Activated CD4-positive, alpha-beta T cell treated with anti-CD3 and anti-CD28 coated beads for 36 hours (primary cell): ENCODE measurements at regions not wholly inside any gene's neighbourhood (a gene's known extent, or its start where the extent isn't known, plus 50 kb on each side); places are given as distances from the start of the nearest gene placed in this dataset.

Source experiments
- ATAC-seq: fragments of 200-7000 bp; cut with Tn5 transposase; one replicate; pipeline ENCODE4 v1.10.0; 2021; ENCODE audit warnings: mild to moderate bottlenecking, moderate library complexity
- CTCF ChIA-PET: fragments of 350-600 bp; sonication (Branson Sonifier 250); formaldehyde crosslinking; loops from one replicate; lab custom pipeline; 2021; ENCODE audit warnings: antibody characterized with exemption; lab: Charles Lee
- POLR2A ChIA-PET: fragments of 350-600 bp; sonication (Branson Sonifier 250); formaldehyde crosslinking; loops from one replicate; lab custom pipeline; 2021; ENCODE audit warnings: antibody characterized with exemption, inconsistent platforms; lab: Charles Lee
- DNase-seq: peaks from one replicate; pipeline ENCODE4 v3.0.0-alpha.2; 2020
- H3K27ac Mint-ChIP-seq: one replicate; pipeline ENCODE4 v1.8.0; 2021; ENCODE audit warnings: mixed read lengths
- H3K27me3 Mint-ChIP-seq: one replicate; pipeline ENCODE4 v1.8.0; 2021; ENCODE audit warnings: mixed read lengths
- H3K36me3 Mint-ChIP-seq: one replicate; pipeline ENCODE4 v1.8.0; 2021; ENCODE audit warnings: low read depth, mixed read lengths
- H3K4me1 Mint-ChIP-seq: one replicate; pipeline ENCODE4 v1.8.0; 2021; ENCODE audit warnings: mixed read lengths
- H3K4me3 Mint-ChIP-seq: one replicate; pipeline ENCODE4 v1.8.0; 2021; ENCODE audit warnings: mild to moderate bottlenecking, moderate library complexity, mixed read lengths
- H3K9me3 Mint-ChIP-seq: one replicate; pipeline ENCODE4 v1.8.0; 2021; ENCODE audit warnings: low read depth, mixed read lengths
- intact Hi-C, 2 experiments: fragments of 100-400 bp; cut with DNase I in 1 of 2; cut with micrococcal nuclease in 1 of 2; formaldehyde crosslinking; loops; one replicate each; pipeline versions ENCODE4 v1.14.2 to v1.15.1; 2022 to 2024; cut with DNase I, micrococcal nuclease

GRCh38 chr5:124841829-124842712 lies 95.6 kb upstream of the ZNF608 start:
- Mint-ChIP-seq H3K27me3 (peaks cover 2% of the 10 kb centered on the region), H3K9me3 (peaks cover 2% of the 10 kb centered on the region), H3K4me3 (no peak overlapping the region), H3K27ac (no peak overlapping the region), H3K4me1 (no peaks in the 10 kb centered on the region), H3K36me3 (no peaks in the 10 kb centered on the region)
- intact Hi-C loops, result no loop called here
- no peak for DNase-seq
- ChIA-PET POLR2A (no interaction called here), CTCF (no interaction called here)
- ATAC-seq, result no peak

GRCh38 chr5:124842725-124843595 lies 96.5 kb upstream of the ZNF608 start:
- CTCF ChIA-PET, result no interaction called here

GRCh38 chr5:124843596-124843899 lies 97.1 kb upstream of the ZNF608 start:
- DNase-seq (no peak), ATAC-seq (no peak)
- H3K27ac Mint-ChIP-seq, result no peak overlapping the region
- no peak overlapping the region for H3K4me3 Mint-ChIP-seq
- peaks cover 2% of the 10 kb centered on the region for H3K9me3 Mint-ChIP-seq
- H3K36me3 Mint-ChIP-seq, result no peaks in the 10 kb centered on the region
- H3K4me1 Mint-ChIP-seq, result no peaks in the 10 kb centered on the region
- CTCF ChIA-PET, result no interaction called here
- peaks cover 2% of the 10 kb centered on the region for H3K27me3 Mint-ChIP-seq
- POLR2A ChIA-PET, result interaction anchor here (0.6 kb wide), 1 partner anchor 31 kb away, joined by 5 read pairs; no protein-coding TSS in a partner anchor
- intact Hi-C loops, result no loop called here

More at GRCh38 chr5:124842725-124843595, 96.5 kb upstream of the ZNF608 start:
- POLR2A ChIA-PET, result no interaction called here
- H3K4me1 Mint-ChIP-seq, result no peaks in the 10 kb centered on the region
- H3K9me3 Mint-ChIP-seq, result peaks cover 2% of the 10 kb centered on the region
- ATAC-seq (no peak), DNase-seq (no peak)
- H3K27me3 Mint-ChIP-seq, result peaks cover 2% of the 10 kb centered on the region
- no peak overlapping the region for H3K27ac Mint-ChIP-seq
- no peaks in the 10 kb centered on the region for H3K36me3 Mint-ChIP-seq
- no peak overlapping the region for H3K4me3 Mint-ChIP-seq
- intact Hi-C loops, result no loop called here

- no peaks in the 10 kb centered on the region for H3K4me1 Mint-ChIP-seq
- no peak for DNase-seq
- intact Hi-C loops, result no loop called here
- H3K36me3 Mint-ChIP-seq, result no peaks in the 10 kb centered on the region
- H3K27me3 Mint-ChIP-seq, result peaks cover 2% of the 10 kb centered on the region
- ChIA-PET CTCF (no interaction called here), POLR2A (interaction anchor here (0.6 kb wide), 1 partner anchor 32 kb away, joined by 5 read pairs; no protein-coding TSS in a partner anchor)
- no peak overlapping the region for H3K4me3 Mint-ChIP-seq
- H3K9me3 Mint-ChIP-seq, result peaks cover 2% of the 10 kb centered on the region
- H3K27ac Mint-ChIP-seq, result no peak overlapping the region
- ATAC-seq, result no peak
Observed at GRCh38 chr5:124844371-124844920, 98.0 kb upstream of the ZNF608 start.

GRCh38 chr5:124847907-124848306 lies 101.5 kb upstream of the ZNF608 start:
- H3K4me1 Mint-ChIP-seq, result no peaks in the 10 kb centered on the region

GRCh38 chr5:124849774-124850173 lies 103.3 kb upstream of the ZNF608 start:
- Mint-ChIP-seq H3K9me3 (peaks cover 2% of the 10 kb centered on the region), H3K27me3 (no peaks in the 10 kb centered on the region), H3K4me1 (no peaks in the 10 kb centered on the region), H3K4me3 (no peak overlapping the region), H3K27ac (no peak overlapping the region), H3K36me3 (no peaks in the 10 kb centered on the region)
- ATAC-seq (no peak), DNase-seq (no peak)
- POLR2A ChIA-PET, result no interaction called here
- CTCF ChIA-PET, result interaction anchor here (0.6 to 0.8 kb wide), 2 partner anchors 216 to 764 kb away, joined by 3 to 4 read pairs; no protein-coding TSS in a partner anchor
- intact Hi-C loops, result no loop called here

More at GRCh38 chr5:124847907-124848306, 101.5 kb upstream of the ZNF608 start:
- peaks cover 2% of the 10 kb centered on the region for H3K9me3 Mint-ChIP-seq
- H3K4me3 Mint-ChIP-seq, result no peak overlapping the region
- POLR2A ChIA-PET, result no interaction called here
- H3K27ac Mint-ChIP-seq, result no peak overlapping the region
- no peaks in the 10 kb centered on the region for H3K36me3 Mint-ChIP-seq
- ATAC-seq, result no peak
- CTCF ChIA-PET, result no interaction called here
- intact Hi-C loops, result no loop called here
- H3K27me3 Mint-ChIP-seq, result no peaks in the 10 kb centered on the region
- no peak for DNase-seq

GRCh38 chr5:124856726-124857125 lies 110.3 kb upstream of the ZNF608 start:
- H3K9me3 Mint-ChIP-seq, result no peaks in the 10 kb centered on the region

GRCh38 chr5:124858612-124859011 lies 112.2 kb upstream of the ZNF608 start:
- no peak for ATAC-seq
- CTCF ChIA-PET, result no interaction called here
- no peaks in the 10 kb centered on the region for H3K9me3 Mint-ChIP-seq
- no peaks in the 10 kb centered on the region for H3K27me3 Mint-ChIP-seq
- no peaks in the 10 kb centered on the region for H3K36me3 Mint-ChIP-seq
- no peak for DNase-seq
- POLR2A ChIA-PET, result no interaction called here
- H3K4me3 Mint-ChIP-seq, result no peak overlapping the region
- H3K4me1 Mint-ChIP-seq, result no peaks in the 10 kb centered on the region
- no peak overlapping the region for H3K27ac Mint-ChIP-seq
- intact Hi-C loops, result no loop called here

More at GRCh38 chr5:124856726-124857125, 110.3 kb upstream of the ZNF608 start:
- H3K4me3 Mint-ChIP-seq, result no peak overlapping the region
- H3K4me1 Mint-ChIP-seq, result no peaks in the 10 kb centered on the region
- no peaks in the 10 kb centered on the region for H3K27me3 Mint-ChIP-seq
- CTCF ChIA-PET, result no interaction called here
- no peaks in the 10 kb centered on the region for H3K36me3 Mint-ChIP-seq
- ATAC-seq (no peak), DNase-seq (no peak)
- intact Hi-C loops, result no loop called here
- no peak overlapping the region for H3K27ac Mint-ChIP-seq
- POLR2A ChIA-PET, result no interaction called here

GRCh38 chr5:124859027-124859426 lies 112.6 kb upstream of the ZNF608 start:
- POLR2A ChIA-PET, result no interaction called here

GRCh38 chr5:124859556-124860290 lies 113.3 kb upstream of the ZNF608 start:
- POLR2A ChIA-PET, result no interaction called here
- Mint-ChIP-seq H3K4me1 (no peaks in the 10 kb centered on the region), H3K4me3 (no peak overlapping the region), H3K9me3 (no peaks in the 10 kb centered on the region), H3K27ac (no peak overlapping the region), H3K36me3 (no peaks in the 10 kb centered on the region), H3K27me3 (no peaks in the 10 kb centered on the region)
- no peak for DNase-seq
- CTCF ChIA-PET, result no interaction called here
- intact Hi-C loops, result no loop called here
- no peak for ATAC-seq

More at GRCh38 chr5:124859027-124859426, 112.6 kb upstream of the ZNF608 start:
- H3K9me3 Mint-ChIP-seq, result no peaks in the 10 kb centered on the region
- no peak for ATAC-seq
- H3K27ac Mint-ChIP-seq, result no peak overlapping the region
- CTCF ChIA-PET, result no interaction called here
- H3K36me3 Mint-ChIP-seq, result no peaks in the 10 kb centered on the region
- intact Hi-C loops, result no loop called here
- no peaks in the 10 kb centered on the region for H3K27me3 Mint-ChIP-seq
- no peak overlapping the region for H3K4me3 Mint-ChIP-seq
- DNase-seq, result no peak
- H3K4me1 Mint-ChIP-seq, result no peaks in the 10 kb centered on the region

- H3K4me1 Mint-ChIP-seq, result no peaks in the 10 kb centered on the region
- DNase-seq (no peak), ATAC-seq (no peak)
- no peak overlapping the region for H3K27ac Mint-ChIP-seq
- H3K4me3 Mint-ChIP-seq, result no peak overlapping the region
- ChIA-PET POLR2A (no interaction called here), CTCF (no interaction called here)
- H3K9me3 Mint-ChIP-seq, result no peaks in the 10 kb centered on the region
- H3K27me3 Mint-ChIP-seq, result no peaks in the 10 kb centered on the region
- intact Hi-C loops, result no loop called here
- no peaks in the 10 kb centered on the region for H3K36me3 Mint-ChIP-seq
Observed at GRCh38 chr5:124860291-124860655, 113.8 kb upstream of the ZNF608 start.
